Epithelial cell of proximal tubule (primary cell): ENCODE measurements at regions not wholly inside any gene's neighbourhood (a gene's known extent, or its start where the extent isn't known, plus 50 kb on each side); places are given as distances from the start of the nearest gene placed in this dataset.
"Not testable (repeated sequence)": the region's sequence is repeated elsewhere in the genome, so short reads cannot be mapped to it uniquely, and the experiment has no call there.

Experiments used
- DNase-seq: peaks from one replicate; pipeline ENCODE4 v3.0.0-alpha.2; 2011; ENCODE audit warnings: low read depth
- H3K4me3 ChIP-seq: 2 replicates; pipeline ENCODE4 v1.5.1; 2011; ENCODE audit warnings: low read depth, mild to moderate bottlenecking, low read length
- CTCF ChIP-seq: conservative IDR thresholded peaks from 2 replicates; pipeline ENCODE4 v1.5.1; 2012; ENCODE audit warnings: low read depth, mild to moderate bottlenecking, low read length

GRCh38 chr2:185664384-185664783, 74.2 kb upstream of the FSIP2 start:
- TF ChIP-seq CTCF, result no peak
- no peak overlapping the region for H3K4me3 ChIP-seq
- DNase-seq, result no peak

GRCh38 chr2:185665251-185665814, 73.3 kb upstream of the FSIP2 start:
- no peak overlapping the region for H3K4me3 ChIP-seq
- DNase-seq, result no peak
- no peak for TF ChIP-seq CTCF

GRCh38 chr2:185667452-185667851, 71.2 kb upstream of the FSIP2 start:
- no peak for DNase-seq
- H3K4me3 ChIP-seq, result no peak overlapping the region
- TF ChIP-seq CTCF, result no peak

GRCh38 chr2:185668710-185669109, 69.9 kb upstream of the FSIP2 start:
- DNase-seq, result no peak

GRCh38 chr2:185674232-185674631, 64.4 kb upstream of the FSIP2 start:
- DNase-seq, result no peak
- H3K4me3 ChIP-seq, result no peak overlapping the region
- TF ChIP-seq CTCF, result no peak

More at GRCh38 chr2:185668710-185669109, 69.9 kb upstream of the FSIP2 start:
- TF ChIP-seq CTCF, result no peak
- no peak overlapping the region for H3K4me3 ChIP-seq

- no peak for DNase-seq
- TF ChIP-seq CTCF, result no peak
- H3K4me3 ChIP-seq, result no peak overlapping the region
These were observed 62.3 kb upstream of the FSIP2 start for GRCh38 chr2:185676316-185676715.

- not testable (repeated sequence) for DNase-seq, H3K4me3 ChIP-seq
These were observed 51.6 kb upstream of the FSIP2 start for GRCh38 chr2:185687001-185687400.

GRCh38 chr2:185687967-185688366, 50.6 kb upstream of the FSIP2 start:
- DNase-seq, result no peak
- TF ChIP-seq CTCF, result no peak
- no peak overlapping the region for H3K4me3 ChIP-seq
